K562 (cell line): ENCODE measurements at regions not wholly inside any gene's neighbourhood (a gene's known extent, or its start where the extent isn't known, plus 50 kb on each side); places are given as distances from the start of the nearest gene placed in this dataset.

Experiments
- ATAC-seq: fragments of 200-7000 bp; cut with Tn5 transposase; 3 replicates; pipeline ENCODE4 v1.9.1; 2020; ENCODE audit warnings: moderate library complexity
- BruUV-seq: library from RNA; stranded (reverse); fragments of 400-500 nt; replicated peaks from 2 replicates; lab custom pipeline; 2021; lab: Mats Ljungman, UMichigan
- CTCF ChIA-PET: fragments of 300-600 bp; formaldehyde crosslinking; extraction: SDS; loops from one replicate; lab custom pipeline; 2021; ENCODE audit warnings: low intra/inter-chr PET ratio; lab: Yijun Ruan, JAX
- POLR2A ChIA-PET: fragments of 300-600, 350-650 bp; sonication (Branson Sonifier 250); formaldehyde crosslinking; extraction: SDS; loops from one replicate; lab custom pipeline; 2021; ENCODE audit warnings: antibody characterized with exemption, inconsistent platforms; lab: Yijun Ruan, JAX
- DNase-seq, 4 experiments: peaks; one replicate each; pipeline versions ENCODE4 v3.0.0 to v3.0.0-alpha.2; 2011 to 2018; ENCODE audit warnings: low spot score in 3 of 4, mixed read lengths in 3 of 4; ENCODE audit errors: extremely low read depth in 1 of 4
- FAIRE-seq: peaks from 2 replicates; lab custom pipeline; 2011; peaks lifted over from hg19 to GRCh38; lab: Jason Lieb, UNC
- H2AFZ ChIP-seq: 2 replicates; pipeline ENCODE4 v1.6.0; 2011; ENCODE audit warnings: low read depth, low read length, control low read depth, inconsistent platforms
- H3K27ac ChIP-seq: fragments of 200-600 bp; 3 replicates; pipeline ENCODE4 v1.8.0; 2011; ENCODE audit warnings: low read depth, mild to moderate bottlenecking, control low read depth, inconsistent platforms, low read length, moderate library complexity, mixed read lengths; ENCODE audit errors: extremely low read depth
- H3K27me3 ChIP-seq, 2 experiments: fragments of 300-600 bp in 1 of 2; 2 replicates in 1 of 2; 3 replicates in 1 of 2; pipeline versions ENCODE4 v1.6.0 to v1.8.0; 2011; ENCODE audit warnings: inconsistent platforms in 2 of 2, low read length in 2 of 2, mild to moderate bottlenecking in 1 of 2, mixed read lengths in 1 of 2, moderate library complexity in 1 of 2; ENCODE audit not compliant: control insufficient read depth in 2 of 2, insufficient read depth in 2 of 2
- H3K36me3 ChIP-seq: fragments of 300-600 bp; 3 replicates; pipeline ENCODE4 v1.8.0; 2011; ENCODE audit warnings: mild to moderate bottlenecking, low read length, inconsistent platforms; ENCODE audit not compliant: control insufficient read depth, insufficient read depth
- H3K4me1 ChIP-seq, 2 experiments: fragments of 200-600 bp in 1 of 2; replicated peaks in 1 of 2; 2 replicates in 1 of 2; 3 replicates in 1 of 2; pipeline versions ENCODE4 v1.5.1 to v1.8.0; 2011; ENCODE audit warnings: inconsistent platforms in 2 of 2, low read length in 2 of 2, mild to moderate bottlenecking in 1 of 2, mixed read lengths in 1 of 2, moderate library complexity in 1 of 2; ENCODE audit not compliant: control insufficient read depth in 2 of 2, insufficient read depth in 2 of 2
- H3K4me2 ChIP-seq: 2 replicates; pipeline ENCODE4 v1.6.1; 2011; ENCODE audit warnings: low read length, control low read depth, inconsistent platforms, mixed read lengths; ENCODE audit not compliant: insufficient read depth
- H3K4me3 ChIP-seq: fragments of 200-600 bp; sonication (generic), shearing (Covaris generic); 2 replicates; pipeline ENCODE4 v1.5.1; 2016; ENCODE audit warnings: control low read depth, inconsistent platforms
- H3K79me2 ChIP-seq: fragments of 200-600 bp; 3 replicates; pipeline ENCODE4 v1.8.0; 2011; ENCODE audit warnings: low read length, inconsistent platforms; ENCODE audit not compliant: control insufficient read depth, insufficient read depth
- H3K9ac ChIP-seq, 2 experiments: 2 replicates each; pipeline versions ENCODE4 v1.6.0 to v1.6.1; 2011; ENCODE audit warnings: low read depth in 2 of 2, low read length in 2 of 2, control low read depth in 1 of 2, inconsistent platforms in 1 of 2, mild to moderate bottlenecking in 1 of 2, mixed read lengths in 1 of 2; ENCODE audit not compliant: insufficient read depth in 1 of 2
- H3K9me1 ChIP-seq: one replicate; pipeline ENCODE4 v1.6.0; 2011; ENCODE audit warnings: inconsistent platforms, mild to moderate bottlenecking, low read length, moderate library complexity; ENCODE audit not compliant: control insufficient read depth, insufficient read depth
- H3K9me3 ChIP-seq: replicated peaks from 2 replicates; pipeline ENCODE4 v1.5.1; 2011; ENCODE audit warnings: low read depth, low read length, inconsistent platforms; ENCODE audit not compliant: control insufficient read depth, insufficient read depth
- H4K20me1 ChIP-seq: replicated peaks from 2 replicates; pipeline ENCODE4 v1.6.1; 2011; ENCODE audit warnings: low read length, inconsistent platforms, mixed read lengths; ENCODE audit not compliant: control insufficient read depth, insufficient read depth
- CREB5 ChIP-seq: fragments of 250-450 bp; sonication (Bioruptor Pico); IDR thresholded peaks from 2 replicates; pipeline ENCODE4 v1.5.0; 2020; ENCODE audit warnings: mild to moderate bottlenecking
- GTF2E2 ChIP-seq: fragments of 200-800 bp; sonication (Bioruptor generic); IDR thresholded peaks from 2 replicates; pipeline ENCODE4 v1.6.1; 2016; ENCODE audit warnings: missing genetic modification characterization, missing compliant biosample characterization
- ZNF407 ChIP-seq: fragments of 450-650 bp; IDR thresholded peaks from 2 replicates; pipeline ENCODE4 v1.6.1; 2016; ENCODE audit warnings: low read depth
- ZNF518B ChIP-seq: fragments of 250-450 bp; sonication (Bioruptor Pico); IDR thresholded peaks from 2 replicates; pipeline ENCODE4 v1.5.0; 2021; ENCODE audit warnings: mild to moderate bottlenecking, moderate library complexity
- WGBS: fragments of 100-300 bp; shearing (Covaris generic); methylation state at CpG from one replicate; pipeline ENCODE4 v1.1.6; 2016; ENCODE audit warnings: low coverage, mixed read lengths; ENCODE audit not compliant: insufficient coverage; ENCODE audit errors: missing lambda C conversion rate; 5-methylcytosine and 5-hydroxymethylcytosine counted together
- in situ Hi-C: fragments of 300-500 bp; cut with MboI; formaldehyde crosslinking; loops from 4 replicates; pipeline ENCODE4 v1.15.0; 2018; ENCODE audit warnings: inconsistent platforms, mixed read lengths
- intact Hi-C: fragments of 100-400 bp; cut with micrococcal nuclease; formaldehyde crosslinking; loops from 2 replicates; pipeline ENCODE4 v1.14.2; 2022
- TF ChIP-seq, protein P1 (sequence below): fragments of 250-450 bp; sonication (Bioruptor Pico); IDR thresholded peaks from 2 replicates; pipeline ENCODE4 v1.8.0; 2021; ENCODE audit warnings: moderate library complexity, mild to moderate bottlenecking, inconsistent platforms

DNA sequence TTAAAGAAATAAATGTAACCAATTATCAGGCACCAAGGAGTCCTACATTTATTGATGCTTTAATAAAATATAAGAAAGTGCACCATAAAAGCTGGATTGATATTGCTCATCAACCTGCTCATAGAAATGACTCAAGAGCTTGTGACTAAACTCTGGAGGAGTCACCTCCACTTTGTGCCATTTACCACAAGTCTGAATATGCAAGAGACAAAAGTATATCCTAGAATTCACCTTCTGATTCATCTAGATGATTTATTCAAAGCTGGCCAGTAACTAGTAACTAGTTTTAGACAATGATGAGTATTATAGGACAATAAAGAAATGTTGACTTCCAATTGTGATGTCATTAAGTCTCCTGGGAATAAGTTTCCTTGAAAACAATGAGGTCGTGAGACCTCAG is 146.0 kb upstream of the SOX11 start:
- ChIA-PET POLR2A (no interaction called here), CTCF (no interaction called here)
- WGBS = 0% methylated on average over 1 of the region's 1 CpG
- no peaks in the 10 kb centered on the region for H3K9me1 ChIP-seq
- in situ Hi-C loops (no loop called here), intact Hi-C loops (no loop called here)
- H3K4me1 ChIP-seq = no peaks in the 10 kb centered on the region
- TF ChIP-seq CREB5 (CRISPR knock-in tag) = no peak
- TF ChIP-seq, protein P1, sequence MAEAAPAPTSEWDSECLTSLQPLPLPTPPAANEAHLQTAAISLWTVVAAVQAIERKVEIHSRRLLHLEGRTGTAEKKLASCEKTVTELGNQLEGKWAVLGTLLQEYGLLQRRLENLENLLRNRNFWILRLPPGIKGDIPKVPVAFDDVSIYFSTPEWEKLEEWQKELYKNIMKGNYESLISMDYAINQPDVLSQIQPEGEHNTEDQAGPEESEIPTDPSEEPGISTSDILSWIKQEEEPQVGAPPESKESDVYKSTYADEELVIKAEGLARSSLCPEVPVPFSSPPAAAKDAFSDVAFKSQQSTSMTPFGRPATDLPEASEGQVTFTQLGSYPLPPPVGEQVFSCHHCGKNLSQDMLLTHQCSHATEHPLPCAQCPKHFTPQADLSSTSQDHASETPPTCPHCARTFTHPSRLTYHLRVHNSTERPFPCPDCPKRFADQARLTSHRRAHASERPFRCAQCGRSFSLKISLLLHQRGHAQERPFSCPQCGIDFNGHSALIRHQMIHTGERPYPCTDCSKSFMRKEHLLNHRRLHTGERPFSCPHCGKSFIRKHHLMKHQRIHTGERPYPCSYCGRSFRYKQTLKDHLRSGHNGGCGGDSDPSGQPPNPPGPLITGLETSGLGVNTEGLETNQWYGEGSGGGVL (CRISPR knock-in tag) = no peak
- no peak for TF ChIP-seq ZNF518B
- no peak for TF ChIP-seq GTF2E2 (tag)
- TF ChIP-seq ZNF407 = no peak
- no peak for FAIRE-seq
- H3K36me3 ChIP-seq = no peaks in the 10 kb centered on the region
- DNase-seq = no peak
- H3K9me3 ChIP-seq = no peaks in the 10 kb centered on the region
- no peak overlapping the region for H2AFZ ChIP-seq
- no peak for ATAC-seq
- no peaks in the 10 kb centered on the region for H3K27me3 ChIP-seq
- no peak overlapping the region for H3K4me2 ChIP-seq
- BruUV-seq = no TSS peak
- H3K4me3 ChIP-seq = no peak overlapping the region
- H4K20me1 ChIP-seq = no peaks in the 10 kb centered on the region
- no peak overlapping the region for H3K9ac ChIP-seq
- H3K27ac ChIP-seq = no peak overlapping the region
- no peaks in the 10 kb centered on the region for H3K79me2 ChIP-seq
